SK-N-SH treated with all-trans-retinoic acid at 6 μM for 48 hours (cell line): ENCODE measurements at regions not wholly inside any gene's neighbourhood (a gene's known extent, or its start where the extent isn't known, plus 50 kb on each side); places are given as distances from the start of the nearest gene placed in this dataset.

Source experiments
- ARNTL ChIP-seq: fragments of 450-650 bp; formaldehyde crosslinking; IDR thresholded peaks from 2 replicates; pipeline ENCODE4 v1.5.0; 2020; ENCODE audit warnings: low read depth, mild to moderate bottlenecking, moderate library complexity, borderline replicate concordance
- BACH2 ChIP-seq: fragments of 250-450 bp; sonication (Bioruptor Pico); IDR thresholded peaks from 2 replicates; pipeline ENCODE4 v1.9.0; 2021; ENCODE audit warnings: mild to moderate bottlenecking, borderline replicate concordance
- RARB ChIP-seq: fragments of 250-450 bp; sonication (Bioruptor Pico); IDR thresholded peaks from 2 replicates; pipeline ENCODE4 v1.8.0; 2021; ENCODE audit warnings: mild to moderate bottlenecking, moderate library complexity
- ZFP3 ChIP-seq: fragments of 250-450 bp; sonication (Bioruptor Pico); IDR thresholded peaks from 2 replicates; pipeline ENCODE4 v1.5.0; 2020; ENCODE audit warnings: mild to moderate bottlenecking, moderate library complexity
- ZNF565 ChIP-seq: fragments of 450-650 bp; formaldehyde crosslinking; conservative IDR thresholded peaks from 2 replicates; pipeline ENCODE4 v1.5.0; 2020; ENCODE audit warnings: low read depth, mild to moderate bottlenecking, moderate library complexity
- TF ChIP-seq, protein P1 (sequence below): fragments of 250-450 bp; sonication (Bioruptor Pico); IDR thresholded peaks from 2 replicates; pipeline ENCODE4 v1.5.1; 2020; ENCODE audit warnings: low read depth, mild to moderate bottlenecking, moderate library complexity

DNA sequence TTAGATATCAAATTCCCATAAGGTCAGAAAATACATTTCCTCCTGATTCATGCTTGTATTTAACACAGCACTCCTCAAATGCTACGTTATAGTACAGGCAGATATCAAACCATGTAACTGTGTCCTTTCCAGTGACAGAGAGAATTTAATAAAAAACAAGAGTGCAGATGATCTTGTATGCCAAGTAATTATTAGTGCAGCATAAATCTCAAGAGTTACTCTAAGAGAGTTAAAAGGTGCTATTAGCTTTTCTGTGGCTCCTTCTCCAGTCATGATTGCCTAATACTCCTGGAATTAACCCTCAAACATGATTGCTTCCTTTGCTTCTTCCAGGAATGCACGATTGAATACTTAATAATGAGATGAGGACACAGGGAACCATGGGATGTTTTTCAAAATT, 413.0 kb upstream of the DPH6 start:
- TF ChIP-seq RARB (CRISPR knock-in tag) (no peak), BACH2 (no peak), ARNTL (CRISPR knock-in tag) (no peak), ZNF565 (CRISPR knock-in tag) (no peak), ZFP3 (CRISPR knock-in tag) (no peak)
- TF ChIP-seq, protein P1, sequence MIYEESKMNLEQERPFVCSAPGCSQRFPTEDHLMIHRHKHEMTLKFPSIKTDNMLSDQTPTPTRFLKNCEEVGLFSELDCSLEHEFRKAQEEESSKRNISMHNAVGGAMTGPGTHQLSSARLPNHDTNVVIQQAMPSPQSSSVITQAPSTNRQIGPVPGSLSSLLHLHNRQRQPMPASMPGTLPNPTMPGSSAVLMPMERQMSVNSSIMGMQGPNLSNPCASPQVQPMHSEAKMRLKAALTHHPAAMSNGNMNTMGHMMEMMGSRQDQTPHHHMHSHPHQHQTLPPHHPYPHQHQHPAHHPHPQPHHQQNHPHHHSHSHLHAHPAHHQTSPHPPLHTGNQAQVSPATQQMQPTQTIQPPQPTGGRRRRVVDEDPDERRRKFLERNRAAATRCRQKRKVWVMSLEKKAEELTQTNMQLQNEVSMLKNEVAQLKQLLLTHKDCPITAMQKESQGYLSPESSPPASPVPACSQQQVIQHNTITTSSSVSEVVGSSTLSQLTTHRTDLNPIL, result no peak
